DMS153 (cell line): ENCODE measurements at regions not wholly inside any gene's neighbourhood (a gene's known extent, or its start where the extent isn't known, plus 50 kb on each side); places are given as distances from the start of the nearest gene placed in this dataset.

ENCODE experiments used
- DNase-seq: peaks from one replicate; lab custom pipeline; 2025; lab: John Stamatoyannopoulos, UW

DNA sequence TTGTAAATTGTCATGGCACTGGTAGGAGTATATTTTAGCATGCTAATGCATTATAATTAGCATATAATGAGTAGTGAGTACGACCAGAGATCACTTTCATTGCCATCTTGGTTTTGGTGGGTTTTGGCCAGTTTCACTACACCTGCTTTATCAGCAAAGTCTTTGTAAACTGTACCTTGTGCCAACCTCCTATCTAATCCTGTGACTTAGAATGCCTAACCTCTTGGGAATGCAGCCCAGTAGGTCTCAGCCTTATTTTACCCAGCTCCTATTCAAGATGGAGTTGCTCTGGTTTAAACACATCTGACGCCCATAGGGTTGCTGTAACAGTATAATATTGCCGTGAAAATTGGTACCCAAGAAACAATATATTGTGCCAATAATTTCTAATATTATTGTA, 159.4 kb downstream of the MAGEB5 start:
- no peak for DNase-seq

DNA sequence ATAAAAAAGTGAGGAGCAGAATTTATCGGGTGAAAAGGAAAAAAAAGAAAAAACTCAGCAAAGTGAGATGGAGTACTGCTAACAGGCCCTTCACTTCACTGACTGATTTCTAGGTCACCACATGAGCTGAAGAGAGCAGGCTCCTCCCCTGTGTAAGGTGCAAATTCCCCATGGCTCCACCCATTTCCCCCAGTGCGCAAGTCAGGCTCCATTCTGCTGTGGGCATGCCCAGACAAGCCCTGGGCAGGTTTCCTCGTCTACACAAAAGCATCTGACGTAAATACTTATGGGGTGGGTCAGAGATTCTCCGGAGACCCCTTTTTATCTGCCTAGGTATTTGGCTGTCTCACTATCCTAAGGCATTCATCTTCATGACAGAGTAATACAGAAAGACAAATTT, 157.9 kb downstream of the MAGEB5 start:
- no peak for DNase-seq

DNA sequence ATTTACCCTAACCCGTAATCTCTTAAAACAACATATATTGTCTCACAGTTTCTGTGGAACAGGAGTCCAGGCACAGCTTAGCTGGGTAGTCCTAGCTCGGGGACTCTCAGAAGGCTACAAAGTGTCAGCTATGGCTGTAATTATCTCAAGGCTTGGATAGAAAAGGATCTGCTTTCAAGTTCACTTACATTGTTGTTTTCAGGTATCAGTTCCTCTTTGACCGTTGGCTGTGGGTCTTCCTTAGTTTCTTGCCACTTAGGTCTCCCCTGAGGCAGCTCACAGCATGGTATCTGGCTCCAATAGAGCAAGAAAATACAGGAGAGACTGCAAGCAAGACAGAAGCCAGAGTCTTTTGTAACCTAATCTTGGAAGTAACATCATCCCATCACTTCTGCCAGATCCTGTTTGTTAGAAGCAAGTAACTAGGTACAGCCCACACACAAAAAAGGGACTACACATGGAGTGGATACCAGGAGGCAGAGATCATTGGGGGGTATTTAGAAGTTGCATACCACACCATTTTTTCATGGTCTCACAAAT, 137.0 kb downstream of the MAGEB5 start:
- no peak for DNase-seq

DNA sequence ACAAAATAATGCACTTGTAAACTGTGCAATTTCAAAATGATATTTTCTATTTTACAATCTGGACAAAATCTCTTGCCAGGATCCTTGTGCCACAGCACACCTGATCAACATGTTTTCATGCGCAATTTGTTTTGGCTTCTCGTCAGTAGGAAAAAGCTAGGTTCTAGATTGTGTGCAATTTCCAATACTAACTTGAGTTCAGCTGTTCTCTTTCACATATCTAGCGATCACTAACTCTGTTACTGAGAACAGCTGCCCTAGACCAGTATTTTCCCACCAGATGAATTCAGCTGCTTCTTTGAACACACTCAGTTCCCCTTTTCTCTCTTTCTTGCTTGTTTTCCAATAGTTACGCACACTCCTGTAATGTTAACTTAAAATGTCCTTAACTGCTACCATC, 131.2 kb downstream of the MAGEB5 start:
- DNase-seq, result no peak

DNA sequence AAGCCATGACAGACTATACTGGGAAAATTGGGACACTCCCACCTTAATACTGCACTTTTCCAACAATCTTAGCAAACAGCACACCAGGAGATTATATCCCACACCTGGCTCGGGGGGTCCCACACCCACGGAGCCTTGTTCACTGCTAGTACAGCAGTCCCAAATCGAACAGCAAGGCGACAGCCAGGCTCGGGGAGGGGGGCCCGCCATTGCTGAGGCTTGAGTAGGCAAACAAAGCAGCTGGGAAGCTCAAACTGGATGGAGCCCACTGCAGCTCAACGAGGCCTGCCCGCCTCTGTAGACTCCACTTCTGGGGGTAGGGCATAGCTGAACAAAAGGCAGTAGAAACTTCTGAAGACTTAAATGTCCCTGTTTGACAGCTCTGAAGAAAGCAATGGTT, 118.3 kb downstream of the MAGEB5 start:
- DNase-seq, result no peak

DNA sequence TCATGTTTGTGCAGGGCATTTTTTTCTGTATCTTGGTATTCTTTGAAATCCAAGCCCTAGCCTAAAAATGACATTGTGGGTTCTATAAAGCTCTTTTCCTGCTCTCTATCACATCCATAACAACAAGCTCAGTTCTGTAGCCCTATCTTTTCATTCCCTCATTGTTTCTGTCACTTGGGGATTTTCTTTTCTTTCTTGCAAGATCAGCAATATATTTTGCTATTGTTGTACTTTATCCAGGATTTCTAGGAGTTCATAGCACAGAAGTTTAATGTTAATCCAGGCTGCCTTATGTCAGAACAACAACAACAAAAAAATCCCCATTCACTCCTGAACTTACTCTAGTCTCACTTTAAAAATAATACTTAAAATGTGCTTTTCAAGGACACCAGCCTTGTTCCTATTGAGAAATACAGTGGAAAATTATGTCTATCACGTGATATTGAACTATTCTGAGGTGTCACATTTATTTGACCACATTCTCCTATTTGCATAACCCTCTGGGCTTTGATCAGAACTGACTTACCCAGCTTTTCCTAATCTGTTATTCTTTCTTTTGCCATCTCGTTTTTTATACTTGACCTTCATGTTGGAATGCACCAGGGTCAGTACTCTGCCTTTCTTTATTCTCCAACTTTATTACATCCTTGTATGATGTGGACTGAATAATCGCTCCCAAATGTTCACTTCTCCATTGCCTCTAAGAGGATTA, 112.8 kb downstream of the MAGEB5 start:
- no peak for DNase-seq

DNA sequence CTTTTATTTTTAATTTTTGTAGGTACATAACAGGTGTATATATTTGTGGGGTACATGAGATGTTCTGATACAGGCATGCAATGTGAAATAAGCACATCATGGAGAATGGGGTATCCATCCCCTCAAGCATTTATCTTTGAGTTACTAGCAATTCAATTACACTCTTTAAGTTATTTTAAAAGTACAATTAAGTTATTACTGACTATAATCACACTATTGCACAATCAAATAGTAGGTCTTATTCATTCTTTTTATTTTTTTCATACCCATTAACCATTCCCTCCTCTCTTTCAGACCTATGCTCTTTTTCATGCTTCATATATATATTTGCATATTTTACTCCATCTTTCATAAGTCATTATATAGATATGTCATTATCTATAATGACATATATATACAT, 93.3 kb downstream of the MAGEB5 start:
- DNase-seq, result no peak

DNA sequence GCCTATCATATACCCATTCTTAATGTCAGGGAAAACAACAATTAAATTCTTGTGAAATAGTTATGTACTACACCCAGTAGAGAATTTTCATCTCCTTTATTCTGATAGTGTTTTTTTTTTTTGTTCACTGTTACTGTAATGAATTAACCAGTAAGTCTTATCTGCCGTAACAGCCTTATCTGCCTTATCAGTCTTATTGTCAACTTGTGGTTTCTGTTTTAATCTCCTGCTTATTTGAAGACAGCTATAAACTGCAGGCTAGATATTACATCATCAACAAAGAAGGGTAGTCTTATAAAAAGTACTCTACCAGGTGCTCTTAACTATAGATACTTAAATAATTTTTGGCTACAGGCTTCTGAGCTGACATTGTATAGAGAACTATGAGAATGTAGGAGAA, 79.5 kb downstream of the MAGEB5 start:
- no peak for DNase-seq

DNA sequence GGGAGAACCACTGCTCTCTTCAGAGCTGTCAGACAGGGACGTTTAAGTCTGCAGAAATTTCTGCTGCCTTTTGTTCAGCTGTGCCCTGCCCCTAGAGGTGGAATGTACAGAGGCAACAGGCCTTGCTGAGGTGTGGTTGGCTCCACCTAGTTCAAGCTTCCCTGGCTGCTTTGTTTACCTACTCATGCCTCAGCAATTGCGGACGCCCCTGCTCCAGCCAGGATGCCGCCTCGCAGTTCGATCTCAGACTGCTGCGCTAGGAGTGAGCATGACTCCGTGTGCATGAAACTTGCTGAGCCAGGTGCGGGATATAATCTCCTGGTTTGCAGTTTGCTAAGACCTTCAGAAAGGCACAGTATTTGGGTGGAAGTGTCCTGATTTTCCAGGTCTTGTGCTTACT, 70.9 kb downstream of the MAGEB5 start:
- no peak for DNase-seq
